ES-I3 (cell line): ENCODE measurements at regions not wholly inside any gene's neighbourhood (a gene's known extent, or its start where the extent isn't known, plus 50 kb on each side); places are given as distances from the start of the nearest gene placed in this dataset.

Experiments used
- H3K36me3 ChIP-seq: 2 replicates; pipeline ENCODE4 v1.6.1; 2013; ENCODE audit warnings: mild to moderate bottlenecking, low read length, control low read depth, moderate library complexity; ENCODE audit not compliant: insufficient read depth
- H3K4me1 ChIP-seq: 2 replicates; pipeline ENCODE4 v1.6.1; 2013; ENCODE audit warnings: mild to moderate bottlenecking, control low read depth, low read length; ENCODE audit not compliant: insufficient read depth
- H3K9ac ChIP-seq: 2 replicates; pipeline ENCODE4 v1.6.1; 2013; ENCODE audit warnings: low read depth, mild to moderate bottlenecking, low read length, moderate library complexity
- H3K9me3 ChIP-seq: 2 replicates; pipeline ENCODE4 v1.6.1; 2013; ENCODE audit warnings: mild to moderate bottlenecking, low read length, moderate library complexity; ENCODE audit not compliant: control insufficient read depth, insufficient read depth

- Histone ChIP-seq H3K4me1 (no peaks in the 10 kb centered on the region), H3K9ac (no peak overlapping the region), H3K36me3 (no peaks in the 10 kb centered on the region), H3K9me3 (no peaks in the 10 kb centered on the region)
These were observed 143.6 kb upstream of the AGAP1 start for GRCh38 chr2:235350234-235350633.

- no peaks in the 10 kb centered on the region for H3K36me3 ChIP-seq
- H3K9ac ChIP-seq, result no peak overlapping the region
- H3K9me3 ChIP-seq, result no peaks in the 10 kb centered on the region
- no peaks in the 10 kb centered on the region for H3K4me1 ChIP-seq
These were observed 141.3 kb upstream of the AGAP1 start for GRCh38 chr2:235352541-235352940.

GRCh38 chr2:235357881-235358280 lies 136.0 kb upstream of the AGAP1 start:
- Histone ChIP-seq H3K4me1 (0 out of 2 replicates have a peak, but pooled peaks cover 2% of the 10 kb centered on the region), H3K9me3 (no peaks in the 10 kb centered on the region), H3K36me3 (no peaks in the 10 kb centered on the region), H3K9ac (no peak overlapping the region)

- Histone ChIP-seq H3K4me1 (0 out of 2 replicates have a peak, but pooled peaks cover 2% of the 10 kb centered on the region), H3K9ac (no peak overlapping the region), H3K36me3 (no peaks in the 10 kb centered on the region), H3K9me3 (no peaks in the 10 kb centered on the region)
These were observed 134.8 kb upstream of the AGAP1 start for GRCh38 chr2:235358981-235359471.

- Histone ChIP-seq H3K9me3 (no peaks in the 10 kb centered on the region), H3K4me1 (0 out of 2 replicates have a peak, but pooled peaks cover 2% of the 10 kb centered on the region), H3K36me3 (no peaks in the 10 kb centered on the region), H3K9ac (no peak overlapping the region)
These were observed 133.4 kb upstream of the AGAP1 start for GRCh38 chr2:235360446-235360845.

- Histone ChIP-seq H3K4me1 (0 out of 2 replicates have a peak, but pooled peaks cover 2% of the 10 kb centered on the region), H3K36me3 (no peaks in the 10 kb centered on the region), H3K9me3 (no peaks in the 10 kb centered on the region), H3K9ac (no peak overlapping the region)
These were observed 128.1 kb upstream of the AGAP1 start for GRCh38 chr2:235365743-235366142.

GRCh38 chr2:235366390-235366789 lies 127.5 kb upstream of the AGAP1 start:
- Histone ChIP-seq H3K9me3 (no peaks in the 10 kb centered on the region), H3K4me1 (0 out of 2 replicates have a peak, but pooled peaks cover 2% of the 10 kb centered on the region), H3K36me3 (no peaks in the 10 kb centered on the region), H3K9ac (no peak overlapping the region)

GRCh38 chr2:235366807-235367206 lies 127.0 kb upstream of the AGAP1 start:
- no peaks in the 10 kb centered on the region for H3K9me3 ChIP-seq
- no peaks in the 10 kb centered on the region for H3K36me3 ChIP-seq
- H3K4me1 ChIP-seq, result 0 out of 2 replicates have a peak, but pooled peaks cover 2% of the 10 kb centered on the region
- H3K9ac ChIP-seq, result no peak overlapping the region

GRCh38 chr2:235371018-235371417 lies 122.8 kb upstream of the AGAP1 start:
- no peaks in the 10 kb centered on the region for H3K4me1 ChIP-seq
- no peaks in the 10 kb centered on the region for H3K9me3 ChIP-seq
- H3K36me3 ChIP-seq, result no peaks in the 10 kb centered on the region
- no peak overlapping the region for H3K9ac ChIP-seq

- Histone ChIP-seq H3K9ac (no peak overlapping the region), H3K4me1 (no peaks in the 10 kb centered on the region), H3K36me3 (no peaks in the 10 kb centered on the region), H3K9me3 (no peaks in the 10 kb centered on the region)
These were observed 120.7 kb upstream of the AGAP1 start for GRCh38 chr2:235373171-235373570.

- Histone ChIP-seq H3K36me3 (no peaks in the 10 kb centered on the region), H3K4me1 (peaks cover 4% of the 10 kb centered on the region; the same call in 1 of the 2 replicates), H3K9ac (no peak overlapping the region), H3K9me3 (no peaks in the 10 kb centered on the region)
These were observed 116.7 kb upstream of the AGAP1 start for GRCh38 chr2:235377176-235377575.

- Histone ChIP-seq H3K4me1 (peaks cover 4% of the 10 kb centered on the region; the same call in 1 of the 2 replicates), H3K36me3 (no peaks in the 10 kb centered on the region), H3K9me3 (no peaks in the 10 kb centered on the region), H3K9ac (no peak overlapping the region)
These were observed 115.6 kb upstream of the AGAP1 start for GRCh38 chr2:235378246-235378645.

GRCh38 chr2:235378944-235379343 lies 114.9 kb upstream of the AGAP1 start:
- no peaks in the 10 kb centered on the region for H3K36me3 ChIP-seq
- no peak overlapping the region for H3K9ac ChIP-seq
- no peaks in the 10 kb centered on the region for H3K9me3 ChIP-seq
- H3K4me1 ChIP-seq, result peaks cover 4% of the 10 kb centered on the region; the same call in 1 of the 2 replicates

- H3K9ac ChIP-seq, result no peak overlapping the region
- peaks cover 14% of the 10 kb centered on the region for H3K4me1 ChIP-seq
- no peaks in the 10 kb centered on the region for H3K9me3 ChIP-seq
- no peaks in the 10 kb centered on the region for H3K36me3 ChIP-seq
These were observed 112.5 kb upstream of the AGAP1 start for GRCh38 chr2:235381261-235381912.

GRCh38 chr2:235382179-235382578 lies 111.7 kb upstream of the AGAP1 start:
- Histone ChIP-seq H3K4me1 (peaks cover 14% of the 10 kb centered on the region), H3K9me3 (no peaks in the 10 kb centered on the region), H3K9ac (no peak overlapping the region), H3K36me3 (no peaks in the 10 kb centered on the region)
